HPDE6-E6E7 (cell line): ENCODE measurements at regions not wholly inside any gene's neighbourhood (a gene's known extent, or its start where the extent isn't known, plus 50 kb on each side); places are given as distances from the start of the nearest gene placed in this dataset.
"Not testable (repeated sequence)": the region's sequence is repeated elsewhere in the genome, so short reads cannot be mapped to it uniquely, and the experiment has no call there.

Experiments used
- DNase-seq: peaks from one replicate; pipeline ENCODE4 v3.0.0; 2011; ENCODE audit warnings: missing footprints; ENCODE audit errors: extremely low spot score

DNA sequence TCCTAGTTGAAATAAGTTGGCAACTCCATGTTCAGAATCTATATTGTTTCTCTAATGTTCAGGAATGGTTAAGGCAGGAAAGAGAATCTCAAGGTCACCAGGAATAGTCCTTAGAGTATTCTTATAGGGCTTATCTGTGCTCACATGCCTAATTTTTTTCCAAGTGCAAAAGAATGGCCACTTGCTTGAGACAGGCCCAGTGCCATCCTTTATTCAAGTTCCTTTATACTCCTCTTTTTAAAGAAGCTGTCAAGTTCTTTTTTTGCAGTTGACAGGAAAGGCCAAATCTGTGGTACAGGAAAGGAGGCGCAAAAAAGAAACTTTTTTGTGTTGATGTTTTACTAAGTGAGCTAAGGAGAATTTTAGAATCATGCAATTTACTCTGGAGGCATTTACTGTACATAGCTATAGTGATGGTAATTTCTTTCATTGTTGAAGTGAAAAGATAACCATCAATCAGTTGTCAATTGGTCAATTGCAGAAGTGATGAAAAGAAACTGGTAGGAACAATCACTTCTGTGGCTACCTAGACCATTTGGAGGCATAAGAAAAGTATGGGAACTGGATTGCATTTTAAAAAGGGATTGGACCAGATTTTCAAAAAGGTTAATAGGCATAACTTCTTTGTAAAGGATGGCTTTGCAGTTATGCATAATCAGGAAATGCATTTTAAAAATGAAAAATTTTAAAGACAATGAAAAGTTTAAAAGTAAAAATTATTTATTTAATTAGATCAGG lies 102.5 kb upstream of the SOX2 start:
- DNase-seq = no peak

DNA sequence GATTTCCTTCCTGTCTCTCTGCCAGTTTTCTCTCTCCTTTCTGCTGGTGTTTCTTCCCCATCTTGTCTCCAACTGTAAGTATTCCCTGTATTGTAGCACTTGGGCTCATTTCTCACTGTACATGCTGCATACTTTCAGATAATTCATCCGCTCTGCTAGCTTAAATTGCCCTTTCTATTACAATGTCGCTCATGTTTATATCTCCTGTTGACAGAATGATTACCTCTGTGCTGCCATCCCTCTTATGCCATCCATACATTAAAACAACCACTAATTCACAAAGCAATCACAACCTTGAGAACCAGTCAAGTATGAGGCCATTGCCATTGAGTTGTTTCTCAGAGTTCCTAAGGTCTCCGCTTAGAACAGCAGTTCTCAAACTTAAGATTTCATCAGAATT lies 107.5 kb upstream of the SOX2 start:
- no peak for DNase-seq

- no peak for DNase-seq
Observed at GRCh38 chr3:181596126-181596525, 115.6 kb upstream of the SOX2 start.

GRCh38 chr3:181590939-181591338 lies 120.8 kb upstream of the SOX2 start:
- not testable (repeated sequence) for DNase-seq

- DNase-seq = no peak
Observed at GRCh38 chr3:181582619-181583018, 129.1 kb upstream of the SOX2 start.

- DNase-seq = no peak
Observed at GRCh38 chr3:181581656-181582055, 130.1 kb upstream of the SOX2 start.

- no peak for DNase-seq
Observed at GRCh38 chr3:181578743-181579142, 133.0 kb upstream of the SOX2 start.

DNA sequence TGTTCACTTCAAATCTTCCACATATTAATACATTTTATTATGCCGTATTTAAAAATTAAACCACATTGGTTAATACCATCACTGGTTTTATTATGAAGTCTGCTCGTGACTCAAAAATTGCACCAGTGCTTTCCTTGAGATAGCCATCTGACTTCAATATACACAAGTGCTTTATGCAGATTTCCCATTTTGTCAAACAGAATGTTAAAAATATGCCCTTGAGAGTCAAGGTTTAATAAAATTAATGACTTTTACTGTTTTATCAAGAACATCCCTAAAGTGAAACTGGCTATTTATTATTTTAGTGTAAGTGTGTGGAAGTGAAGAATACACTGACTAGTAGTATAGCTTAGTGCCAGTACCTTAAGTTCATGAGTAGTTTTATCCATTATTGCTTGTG lies 139.3 kb upstream of the SOX2 start:
- no peak for DNase-seq

DNA sequence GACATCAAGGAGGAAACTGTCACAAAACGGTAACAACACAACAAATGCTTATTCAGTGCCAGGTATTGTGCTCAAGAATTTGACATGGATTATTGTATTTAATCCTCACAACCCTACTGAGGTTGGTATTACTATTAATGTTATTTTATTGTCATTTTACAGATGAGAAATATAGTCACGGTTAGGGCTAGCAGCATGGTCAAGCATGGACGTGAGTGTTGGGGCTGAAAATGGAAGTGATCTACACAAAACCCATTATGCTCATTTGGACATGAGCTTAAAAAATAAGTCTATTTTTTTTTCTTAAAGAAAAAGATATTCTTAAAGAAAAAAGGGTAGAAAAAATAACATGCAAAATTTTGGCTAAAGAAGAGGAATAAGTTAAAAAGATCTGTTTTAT lies 141.3 kb upstream of the SOX2 start:
- DNase-seq = no peak

DNA sequence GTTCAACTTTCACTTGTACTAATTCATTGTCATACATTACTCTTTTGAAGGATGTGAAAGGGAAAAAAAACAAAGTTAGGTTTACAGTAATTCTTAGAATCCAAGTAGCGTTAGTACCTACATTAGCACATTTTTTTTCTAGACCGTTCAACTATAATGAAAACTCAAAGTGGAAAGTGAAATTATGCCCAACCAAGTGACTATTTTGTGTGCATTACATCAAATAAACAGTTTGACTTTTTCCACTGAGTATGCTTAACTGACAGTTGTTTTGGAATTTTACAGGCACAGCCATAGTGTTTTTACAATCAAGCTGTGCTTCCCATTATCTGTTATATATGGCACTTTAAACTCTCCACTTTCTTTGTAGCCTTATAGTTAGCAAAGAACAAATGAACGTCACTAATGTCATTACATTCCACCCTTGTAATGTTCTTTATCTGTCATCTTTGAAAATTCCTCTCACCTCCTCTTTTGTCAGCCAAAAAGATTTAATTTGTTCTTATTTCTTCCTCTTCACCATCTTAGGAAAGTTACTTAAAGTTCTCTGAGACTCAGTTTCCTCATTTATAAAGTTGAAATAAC lies 142.3 kb upstream of the SOX2 start:
- DNase-seq = no peak

GRCh38 chr3:181568693-181569092 lies 143.0 kb upstream of the SOX2 start:
- no peak for DNase-seq

DNA sequence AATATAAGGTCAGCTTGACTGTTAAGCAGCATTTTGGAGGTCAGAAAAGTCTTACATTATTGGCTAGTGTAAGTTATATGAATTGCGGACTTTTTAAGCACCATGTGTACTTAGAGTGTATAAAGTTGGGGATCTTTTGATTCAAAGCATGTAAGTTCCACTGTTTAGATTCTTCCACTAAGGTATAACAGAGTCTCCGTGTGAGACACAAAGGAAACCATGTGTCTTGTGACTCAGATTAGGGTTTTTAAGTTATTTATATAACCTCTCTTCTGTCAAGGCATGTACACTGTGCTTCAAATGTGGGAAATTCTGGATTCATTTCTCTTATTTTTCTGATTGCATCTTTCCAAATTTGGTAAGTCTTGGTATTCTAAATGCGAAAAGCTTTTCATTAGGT lies 143.5 kb upstream of the SOX2 start:
- DNase-seq = no peak

GRCh38 chr3:181567311-181568075 lies 144.2 kb upstream of the SOX2 start:
- DNase-seq = peak; percentile 28

DNA sequence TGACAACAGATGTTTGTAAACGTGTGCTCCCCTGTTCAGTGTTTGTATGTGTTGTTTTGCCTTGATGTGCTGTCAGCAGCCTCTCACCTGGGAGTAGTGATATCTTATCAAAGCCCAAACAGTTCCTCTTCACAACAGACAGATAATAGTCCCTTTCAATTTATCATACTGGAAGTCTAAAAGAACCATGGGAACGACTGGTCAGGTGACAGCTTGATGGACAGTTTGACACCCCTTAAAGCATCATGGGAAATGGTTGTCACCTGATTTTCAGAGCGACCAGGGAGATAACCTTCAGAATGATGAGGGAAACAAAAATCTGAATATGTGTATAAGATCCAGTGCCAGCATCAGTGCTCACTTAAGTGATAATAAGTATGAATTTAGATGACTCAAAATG lies 146.3 kb upstream of the SOX2 start:
- DNase-seq = no peak

- DNase-seq = no peak
Observed at GRCh38 chr3:181564222-181564621, 147.5 kb upstream of the SOX2 start.

GRCh38 chr3:181561139-181562031 lies 150.3 kb upstream of the SOX2 start:
- DNase-seq = no peak

- DNase-seq = no peak
Observed at GRCh38 chr3:181558870-181559269, 152.9 kb upstream of the SOX2 start.

- no peak for DNase-seq
Observed at GRCh38 chr3:181555681-181556080, 156.0 kb upstream of the SOX2 start.

DNA sequence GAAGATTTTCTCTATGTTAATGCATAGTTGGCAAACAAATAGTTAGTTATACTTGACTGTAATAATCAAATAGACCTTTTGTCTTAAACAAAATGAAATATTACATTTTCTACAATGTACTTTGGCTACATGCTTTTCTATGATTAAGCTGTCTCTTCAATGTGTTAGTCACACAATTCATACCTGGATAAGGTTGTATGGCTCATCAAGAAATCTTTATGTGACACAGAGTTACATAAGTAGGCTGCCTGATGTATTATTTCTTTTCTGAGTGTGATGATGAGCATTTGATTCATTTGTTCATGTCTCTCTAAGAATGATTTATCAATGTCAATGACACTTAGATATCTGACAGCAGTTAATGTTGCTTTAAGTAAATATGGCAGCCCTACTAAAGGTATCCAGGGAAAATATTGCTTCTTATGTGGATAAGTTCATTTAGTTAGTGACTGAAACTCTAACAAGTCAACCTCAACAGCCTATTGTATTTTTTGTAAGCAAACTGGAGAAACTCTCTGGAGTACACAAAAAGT lies 157.4 kb upstream of the SOX2 start:
- peak; percentile 39 for DNase-seq

GRCh38 chr3:181549266-181549665 lies 162.5 kb upstream of the SOX2 start:
- no peak for DNase-seq

DNA sequence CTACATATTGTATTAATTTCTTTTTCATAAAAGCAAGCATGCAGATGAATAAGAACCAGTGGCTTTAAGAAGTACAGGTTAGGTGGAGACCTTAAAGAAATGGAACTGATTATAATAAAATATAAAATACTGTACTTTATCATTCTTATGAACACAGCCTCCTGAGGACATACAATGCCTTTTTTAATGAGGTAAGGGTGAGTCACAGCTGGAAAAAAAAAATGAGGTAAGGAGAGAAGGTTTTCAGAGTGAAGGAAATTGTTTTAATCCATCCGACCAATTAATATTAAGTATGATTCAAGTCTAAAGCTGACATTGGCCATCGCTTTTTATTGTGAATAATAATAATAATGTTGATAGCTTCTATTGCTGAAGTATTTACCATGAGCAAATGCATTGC lies 170.3 kb upstream of the SOX2 start:
- DNase-seq = no peak

DNA sequence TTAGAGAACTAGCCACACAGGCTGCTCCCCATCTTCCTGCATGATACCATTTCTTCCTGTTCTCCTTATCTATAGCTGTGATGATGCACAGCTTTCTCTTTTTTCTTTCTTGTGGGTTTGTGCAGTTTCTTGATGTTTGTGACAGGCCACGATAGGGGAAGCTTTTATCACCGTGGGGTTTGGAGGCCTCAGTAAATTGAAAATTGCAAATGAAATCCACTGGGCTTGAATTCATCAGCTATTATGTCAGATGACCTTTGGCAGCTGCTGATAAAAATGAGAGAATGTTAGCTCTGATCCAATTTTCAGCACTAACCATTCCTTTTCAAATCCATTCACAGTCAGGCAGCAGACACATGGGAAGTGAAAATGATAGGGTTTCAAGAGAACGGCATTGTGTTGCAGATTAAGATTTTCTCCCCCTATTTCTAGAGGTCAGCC lies 176.9 kb upstream of the SOX2 start:
- no peak for DNase-seq
